SK-N-SH (cell line): ENCODE measurements at regions not wholly inside any gene's neighbourhood (a gene's known extent, or its start where the extent isn't known, plus 50 kb on each side); places are given as distances from the start of the nearest gene placed in this dataset.

Experiments
- CTCF ChIA-PET: fragments of 300-600, 350-600 bp; formaldehyde crosslinking; extraction: SDS; loops from one replicate; lab custom pipeline; 2021; lab: Yijun Ruan, JAX
- POLR2A ChIA-PET: fragments of 350-600 bp; sonication (Branson Sonifier 250); formaldehyde crosslinking; extraction: SDS; loops from one replicate; lab custom pipeline; 2020; ENCODE audit warnings: antibody characterized with exemption, inconsistent platforms; lab: Yijun Ruan, JAX
- DNase-seq: peaks from one replicate; pipeline ENCODE4 v3.0.0; 2012
- H2AFZ ChIP-seq: fragments of 200-600 bp; sonication (generic); 2 replicates; pipeline ENCODE4 v1.8.1; 2016; ENCODE audit warnings: antibody characterized with exemption, mild to moderate bottlenecking, low read depth
- H3F3A ChIP-seq: fragments of 200-600 bp; sonication (generic); replicated peaks from 2 replicates; pipeline ENCODE3; 2016; ENCODE audit warnings: antibody characterized with exemption, mild to moderate bottlenecking; ENCODE audit not compliant: insufficient read depth
- H3K27ac ChIP-seq, 2 experiments: fragments of 200-500 bp in 1 of 2; fragments of 200-600 bp in 1 of 2; sonication (Bioruptor generic) in 1 of 2; sonication (generic), shearing (Covaris generic) in 1 of 2; 2 replicates each; pipeline versions ENCODE4 v1.5.1 to v1.6.1; 2014 to 2016; ENCODE audit warnings: low read depth in 2 of 2, inconsistent platforms in 1 of 2, low read length in 1 of 2, mild to moderate bottlenecking in 1 of 2, mixed read lengths in 1 of 2
- H3K27me3 ChIP-seq: fragments of 200-600 bp; sonication (generic), shearing (Covaris generic); 2 replicates; pipeline ENCODE4 v1.6.1; 2016; ENCODE audit warnings: mixed run types; ENCODE audit not compliant: insufficient read depth
- H3K36me3 ChIP-seq, 2 experiments: fragments of 200-500 bp in 1 of 2; fragments of 200-600 bp in 1 of 2; sonication (Bioruptor generic) in 1 of 2; sonication (generic) in 1 of 2; replicated peaks in 1 of 2; 2 replicates each; pipeline versions ENCODE3 to v1.5.1; 2014 to 2016; ENCODE audit warnings: low read length in 1 of 2, mild to moderate bottlenecking in 1 of 2; ENCODE audit not compliant: insufficient read depth in 2 of 2, control insufficient read depth in 1 of 2
- H3K4me1 ChIP-seq, 2 experiments: fragments of 200-500 bp in 1 of 2; fragments of 200-600 bp in 1 of 2; sonication (Bioruptor generic) in 1 of 2; sonication (generic), shearing (Covaris generic) in 1 of 2; 2 replicates each; pipeline versions ENCODE4 v1.5.1 to v1.6.1; 2014 to 2016; ENCODE audit warnings: low read depth in 1 of 2, low read length in 1 of 2, mixed run types in 1 of 2; ENCODE audit not compliant: insufficient read depth in 2 of 2, control insufficient read depth in 1 of 2
- H3K4me2 ChIP-seq: fragments of 200-600 bp; sonication (generic), shearing (Covaris generic); 2 replicates; pipeline ENCODE4 v1.6.1; 2017; ENCODE audit warnings: mixed run types
- H3K4me3 ChIP-seq, 2 experiments: fragments of 200-500 bp in 1 of 2; fragments of 200-600 bp in 1 of 2; sonication (Bioruptor generic) in 1 of 2; sonication (generic), shearing (Covaris generic) in 1 of 2; 2 replicates each; pipeline versions ENCODE4 v1.5.1 to v1.8.1; 2014 to 2016; ENCODE audit warnings: low read depth in 2 of 2, inconsistent platforms in 1 of 2, low read length in 1 of 2, mild to moderate bottlenecking in 1 of 2, mixed read lengths in 1 of 2, moderate library complexity in 1 of 2
- H3K79me2 ChIP-seq: fragments of 200-600 bp; sonication (generic); 2 replicates; pipeline ENCODE4 v1.8.1; 2017; ENCODE audit warnings: mild to moderate bottlenecking; ENCODE audit not compliant: insufficient read depth
- H3K9ac ChIP-seq: fragments of 200-600 bp; sonication (generic); 2 replicates; pipeline ENCODE4 v1.6.1; 2017; ENCODE audit warnings: mixed run types
- H3K9me2 ChIP-seq: fragments of 200-600 bp; sonication (generic); 2 replicates; pipeline ENCODE4 v1.6.1; 2017; ENCODE audit warnings: mixed run types
- H3K9me3 ChIP-seq: fragments of 200-600 bp; sonication (generic); 2 replicates; pipeline ENCODE4 v1.6.1; 2017; ENCODE audit warnings: mixed run types, mild to moderate bottlenecking, moderate library complexity
- H4K20me1 ChIP-seq: fragments of 200-600 bp; sonication (generic); 2 replicates; pipeline ENCODE4 v1.6.1; 2017; ENCODE audit warnings: mild to moderate bottlenecking, mixed run types; ENCODE audit not compliant: insufficient read depth
- CHD2 ChIP-seq: fragments of 150-350 bp; IDR thresholded peaks from 2 replicates; pipeline ENCODE4 v1.6.1; 2018; ENCODE audit warnings: low read length; ENCODE audit not compliant: partially characterized antibody
- EZH2phosphoT487 ChIP-seq: fragments of 200-600 bp; sonication (generic); IDR thresholded peaks from 2 replicates; pipeline ENCODE4 v1.6.1; 2017; ENCODE audit warnings: low read depth, mixed run types, mild to moderate bottlenecking, antibody characterized with exemption, moderate library complexity, borderline replicate concordance
- FOSL2 ChIP-seq: IDR thresholded peaks from 2 replicates; pipeline ENCODE4 v1.4.0; 2012; ENCODE audit warnings: low read depth, mild to moderate bottlenecking, moderate library complexity, borderline replicate concordance
- FOXM1 ChIP-seq: IDR thresholded peaks from 2 replicates; pipeline ENCODE4 v1.4.0; 2012; ENCODE audit warnings: low read depth, mild to moderate bottlenecking
- GATA2 ChIP-seq: sonication (generic); formaldehyde crosslinking; IDR thresholded peaks from 2 replicates; pipeline ENCODE4 v1.5.0; 2020; ENCODE audit warnings: mild to moderate bottlenecking, missing genetic modification reagents
- JUND ChIP-seq: IDR thresholded peaks from 2 replicates; pipeline ENCODE4 v1.4.0; 2012
- NRF1 ChIP-seq: IDR thresholded peaks from 2 replicates; pipeline ENCODE4 v1.6.1; 2012; ENCODE audit warnings: low read depth, mild to moderate bottlenecking, low read length
- PBX3 ChIP-seq: IDR thresholded peaks from 2 replicates; pipeline ENCODE4; 2012
- RCOR1 ChIP-seq: fragments of 150-350 bp; IDR thresholded peaks from 2 replicates; pipeline ENCODE4 v1.6.1; 2017; ENCODE audit warnings: antibody characterized with exemption, low read length
- RFX5 ChIP-seq: IDR thresholded peaks from 2 replicates; pipeline ENCODE4 v1.6.1; 2012; ENCODE audit warnings: mild to moderate bottlenecking, improper control_type of control experiment, low read length
- RXRA ChIP-seq: IDR thresholded peaks from 2 replicates; pipeline ENCODE4 v1.4.0; 2012; ENCODE audit warnings: low read depth, mild to moderate bottlenecking, borderline replicate concordance
- SIN3A ChIP-seq: IDR thresholded peaks from 2 replicates; pipeline ENCODE4 v1.6.1; 2012; ENCODE audit warnings: low read depth, mild to moderate bottlenecking, low read length, moderate library complexity, borderline replicate concordance
- TAF1 ChIP-seq: IDR thresholded peaks from 2 replicates; pipeline ENCODE4 v1.6.1; 2012; ENCODE audit warnings: low read depth, mild to moderate bottlenecking, low read length, moderate library complexity, borderline replicate concordance
- TEAD4 ChIP-seq: IDR thresholded peaks from 2 replicates; pipeline ENCODE4 v1.4.0; 2012; ENCODE audit warnings: mild to moderate bottlenecking, borderline replicate concordance; ENCODE audit not compliant: insufficient read depth
- ZBTB33 ChIP-seq: IDR thresholded peaks from 2 replicates; pipeline ENCODE4 v1.4.0; 2012; ENCODE audit warnings: low read depth, borderline replicate concordance
- WGBS: methylation state at CpG from one replicate; pipeline ENCODE4 v1.1.6; 2017; ENCODE audit warnings: low lambda C conversion rate; 5-methylcytosine and 5-hydroxymethylcytosine counted together
- TF ChIP-seq, protein P1 (sequence below): IDR thresholded peaks from 2 replicates; pipeline ENCODE4 v1.6.1; 2012; ENCODE audit warnings: mild to moderate bottlenecking, low read depth, low read length, moderate library complexity
- TF ChIP-seq, protein P2 (sequence below): IDR thresholded peaks from 2 replicates; pipeline ENCODE4 v1.4.0; 2012; ENCODE audit warnings: low read depth, borderline replicate concordance
- TF ChIP-seq, protein P3 (sequence below): IDR thresholded peaks from 2 replicates; pipeline ENCODE4 v1.4.0; 2012; ENCODE audit warnings: low read depth
- TF ChIP-seq, protein P4 (sequence below): fragments of 150-350 bp; IDR thresholded peaks from 2 replicates; pipeline ENCODE4 v1.6.1; 2016; ENCODE audit warnings: mild to moderate bottlenecking, low read depth, low read length

GRCh38 chr3:59510576-59510975 is 460.8 kb upstream of the CFAP20DC start:
- no peak overlapping the region for H3K4me2 ChIP-seq
- H3F3A ChIP-seq: no peaks in the 10 kb centered on the region
- H3K4me3 ChIP-seq: no peak overlapping the region
- H2AFZ ChIP-seq: no peak overlapping the region
- 56% methylated on average over 4 of the region's 4 CpGs for WGBS
- H4K20me1 ChIP-seq: no peaks in the 10 kb centered on the region
- H3K27me3 ChIP-seq: no peaks in the 10 kb centered on the region; the same call in 1 of the 2 replicates
- H3K27ac ChIP-seq: no peak overlapping the region
- ChIA-PET CTCF (no interaction called here), POLR2A (no interaction called here)
- TF ChIP-seq RXRA (no peak), CHD2 (no peak), PBX3 (no peak), TEAD4 (no peak), RCOR1 (no peak), JUND (no peak), NRF1 (no peak), ZBTB33 (no peak), TAF1 (no peak), RFX5 (no peak), SIN3A (no peak), GATA2 (CRISPR knock-in tag) (no peak), EZH2phosphoT487 (no peak), FOSL2 (no peak), FOXM1 (no peak)
- TF ChIP-seq, protein P1, sequence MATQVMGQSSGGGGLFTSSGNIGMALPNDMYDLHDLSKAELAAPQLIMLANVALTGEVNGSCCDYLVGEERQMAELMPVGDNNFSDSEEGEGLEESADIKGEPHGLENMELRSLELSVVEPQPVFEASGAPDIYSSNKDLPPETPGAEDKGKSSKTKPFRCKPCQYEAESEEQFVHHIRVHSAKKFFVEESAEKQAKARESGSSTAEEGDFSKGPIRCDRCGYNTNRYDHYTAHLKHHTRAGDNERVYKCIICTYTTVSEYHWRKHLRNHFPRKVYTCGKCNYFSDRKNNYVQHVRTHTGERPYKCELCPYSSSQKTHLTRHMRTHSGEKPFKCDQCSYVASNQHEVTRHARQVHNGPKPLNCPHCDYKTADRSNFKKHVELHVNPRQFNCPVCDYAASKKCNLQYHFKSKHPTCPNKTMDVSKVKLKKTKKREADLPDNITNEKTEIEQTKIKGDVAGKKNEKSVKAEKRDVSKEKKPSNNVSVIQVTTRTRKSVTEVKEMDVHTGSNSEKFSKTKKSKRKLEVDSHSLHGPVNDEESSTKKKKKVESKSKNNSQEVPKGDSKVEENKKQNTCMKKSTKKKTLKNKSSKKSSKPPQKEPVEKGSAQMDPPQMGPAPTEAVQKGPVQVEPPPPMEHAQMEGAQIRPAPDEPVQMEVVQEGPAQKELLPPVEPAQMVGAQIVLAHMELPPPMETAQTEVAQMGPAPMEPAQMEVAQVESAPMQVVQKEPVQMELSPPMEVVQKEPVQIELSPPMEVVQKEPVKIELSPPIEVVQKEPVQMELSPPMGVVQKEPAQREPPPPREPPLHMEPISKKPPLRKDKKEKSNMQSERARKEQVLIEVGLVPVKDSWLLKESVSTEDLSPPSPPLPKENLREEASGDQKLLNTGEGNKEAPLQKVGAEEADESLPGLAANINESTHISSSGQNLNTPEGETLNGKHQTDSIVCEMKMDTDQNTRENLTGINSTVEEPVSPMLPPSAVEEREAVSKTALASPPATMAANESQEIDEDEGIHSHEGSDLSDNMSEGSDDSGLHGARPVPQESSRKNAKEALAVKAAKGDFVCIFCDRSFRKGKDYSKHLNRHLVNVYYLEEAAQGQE: no peak
- TF ChIP-seq, protein P2, sequence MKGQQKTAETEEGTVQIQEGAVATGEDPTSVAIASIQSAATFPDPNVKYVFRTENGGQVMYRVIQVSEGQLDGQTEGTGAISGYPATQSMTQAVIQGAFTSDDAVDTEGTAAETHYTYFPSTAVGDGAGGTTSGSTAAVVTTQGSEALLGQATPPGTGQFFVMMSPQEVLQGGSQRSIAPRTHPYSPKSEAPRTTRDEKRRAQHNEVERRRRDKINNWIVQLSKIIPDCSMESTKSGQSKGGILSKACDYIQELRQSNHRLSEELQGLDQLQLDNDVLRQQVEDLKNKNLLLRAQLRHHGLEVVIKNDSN: no peak
- TF ChIP-seq, protein P3, sequence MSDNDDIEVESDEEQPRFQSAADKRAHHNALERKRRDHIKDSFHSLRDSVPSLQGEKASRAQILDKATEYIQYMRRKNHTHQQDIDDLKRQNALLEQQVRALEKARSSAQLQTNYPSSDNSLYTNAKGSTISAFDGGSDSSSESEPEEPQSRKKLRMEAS: no peak
- TF ChIP-seq, protein P4, sequence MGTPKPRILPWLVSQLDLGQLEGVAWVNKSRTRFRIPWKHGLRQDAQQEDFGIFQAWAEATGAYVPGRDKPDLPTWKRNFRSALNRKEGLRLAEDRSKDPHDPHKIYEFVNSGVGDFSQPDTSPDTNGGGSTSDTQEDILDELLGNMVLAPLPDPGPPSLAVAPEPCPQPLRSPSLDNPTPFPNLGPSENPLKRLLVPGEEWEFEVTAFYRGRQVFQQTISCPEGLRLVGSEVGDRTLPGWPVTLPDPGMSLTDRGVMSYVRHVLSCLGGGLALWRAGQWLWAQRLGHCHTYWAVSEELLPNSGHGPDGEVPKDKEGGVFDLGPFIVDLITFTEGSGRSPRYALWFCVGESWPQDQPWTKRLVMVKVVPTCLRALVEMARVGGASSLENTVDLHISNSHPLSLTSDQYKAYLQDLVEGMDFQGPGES: no peak
- DNase-seq: no peak
- no peaks in the 10 kb centered on the region for H3K9me2 ChIP-seq
- no peaks in the 10 kb centered on the region for H3K4me1 ChIP-seq
- H3K79me2 ChIP-seq: no peaks in the 10 kb centered on the region
- no peaks in the 10 kb centered on the region for H3K36me3 ChIP-seq
- no peaks in the 10 kb centered on the region for H3K9me3 ChIP-seq
- H3K9ac ChIP-seq: no peak overlapping the region
